A673 (cell line): ENCODE measurements at regions not wholly inside any gene's neighbourhood (a gene's known extent, or its start where the extent isn't known, plus 50 kb on each side); places are given as distances from the start of the nearest gene placed in this dataset.

Source experiments
- BruUV-seq: library from RNA; stranded (reverse); fragments of 400-500 nt; replicated peaks from 2 replicates; lab custom pipeline; 2021; lab: Mats Ljungman, UMichigan
- CTCF ChIA-PET: fragments of 300-600 bp; sonication (Branson Sonifier 250); formaldehyde crosslinking; loops from one replicate; lab custom pipeline; 2022; ENCODE audit warnings: antibody characterized with exemption; lab: Charles Lee
- POLR2A ChIA-PET: fragments of 300-600 bp; sonication (Branson Sonifier 250); formaldehyde crosslinking; loops from one replicate; lab custom pipeline; 2022; ENCODE audit warnings: antibody characterized with exemption; ENCODE audit not compliant: low non-redundant PET; lab: Charles Lee
- DNase-seq: peaks from one replicate; pipeline ENCODE4 v3.0.0-alpha.2; 2015; ENCODE audit warnings: low spot score
- H3K27ac ChIP-seq: fragments of 200-600 bp; sonication (generic); 2 replicates; pipeline ENCODE4 v1.5.1; 2016; ENCODE audit warnings: mixed run types, low read depth, mild to moderate bottlenecking, mixed read lengths, antibody characterized with exemption, low read length; ENCODE audit not compliant: poor library complexity, severe bottlenecking
- H3K27me3 ChIP-seq: fragments of 200-600 bp; sonication (generic); replicated peaks from 2 replicates; pipeline ENCODE4 v1.6.1; 2017; ENCODE audit warnings: mixed run types, low read depth, mild to moderate bottlenecking, mixed read lengths, antibody characterized with exemption, low read length; ENCODE audit not compliant: insufficient read depth, poor library complexity
- H3K36me3 ChIP-seq: fragments of 200-600 bp; sonication (generic); 2 replicates; pipeline ENCODE4 v1.6.1; 2016; ENCODE audit warnings: mixed run types, mild to moderate bottlenecking, mixed read lengths, antibody characterized with exemption, low read length; ENCODE audit not compliant: insufficient read depth, poor library complexity, severe bottlenecking
- H3K4me1 ChIP-seq: fragments of 200-600 bp; sonication (generic); 2 replicates; pipeline ENCODE4 v1.6.1; 2017; ENCODE audit warnings: mixed run types, mild to moderate bottlenecking, mixed read lengths, antibody characterized with exemption, low read length; ENCODE audit not compliant: insufficient read depth, poor library complexity, severe bottlenecking
- H3K4me3 ChIP-seq: fragments of 200-600 bp; sonication (generic); 2 replicates; pipeline ENCODE4 v1.5.1; 2016; ENCODE audit warnings: low read depth, mixed run types, mild to moderate bottlenecking, mixed read lengths, low read length; ENCODE audit not compliant: poor library complexity, severe bottlenecking
- H3K9me3 ChIP-seq: fragments of 200-600 bp; sonication (generic); 2 replicates; pipeline ENCODE4 v1.6.1; 2016; ENCODE audit warnings: mixed run types, low read depth, mild to moderate bottlenecking, mixed read lengths, antibody characterized with exemption, low read length; ENCODE audit not compliant: poor library complexity, severe bottlenecking
- EZH2 ChIP-seq: fragments of 200-600 bp; sonication (generic); IDR thresholded peaks from 2 replicates; pipeline ENCODE4 v1.6.1; 2017; ENCODE audit warnings: borderline replicate concordance, low read depth, mild to moderate bottlenecking, mixed read lengths, antibody characterized with exemption, low read length; ENCODE audit not compliant: poor library complexity, severe bottlenecking
- intact Hi-C: fragments of 100-400 bp; cut with micrococcal nuclease; formaldehyde crosslinking; loops from one replicate; pipeline ENCODE4 v1.10.0; 2022; ENCODE audit not compliant: unreplicated experiment
- TF ChIP-seq, protein P1 (sequence below): fragments of 300-800, 200-600 bp; sonication (generic); conservative IDR thresholded peaks from 2 replicates; pipeline ENCODE4 v1.5.1; 2017; ENCODE audit warnings: low read depth, mild to moderate bottlenecking, antibody characterized with exemption, low read length, moderate library complexity, mixed read lengths

DNA sequence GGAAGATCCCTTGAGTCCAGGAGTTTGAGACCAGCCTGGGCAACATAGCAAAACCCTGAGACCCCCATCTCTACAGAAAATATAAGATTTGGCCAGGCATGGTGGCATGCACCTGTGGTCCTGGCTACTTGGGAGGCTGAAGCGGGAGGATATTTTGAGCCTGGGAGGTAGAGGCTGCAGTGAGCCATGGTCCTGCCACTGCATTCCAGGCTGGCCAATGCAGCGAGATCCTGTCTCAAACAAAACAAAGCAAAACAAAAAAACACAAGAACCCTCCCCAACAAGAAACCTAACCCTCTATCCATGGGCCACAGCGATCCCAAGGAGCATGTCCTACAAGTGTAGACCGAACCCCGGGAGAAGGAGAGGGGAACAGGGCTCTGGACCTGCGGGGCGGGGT, 133.3 kb downstream of the MGAT5B start:
- H3K9me3 ChIP-seq: no peaks in the 10 kb centered on the region
- TF ChIP-seq, protein P1, sequence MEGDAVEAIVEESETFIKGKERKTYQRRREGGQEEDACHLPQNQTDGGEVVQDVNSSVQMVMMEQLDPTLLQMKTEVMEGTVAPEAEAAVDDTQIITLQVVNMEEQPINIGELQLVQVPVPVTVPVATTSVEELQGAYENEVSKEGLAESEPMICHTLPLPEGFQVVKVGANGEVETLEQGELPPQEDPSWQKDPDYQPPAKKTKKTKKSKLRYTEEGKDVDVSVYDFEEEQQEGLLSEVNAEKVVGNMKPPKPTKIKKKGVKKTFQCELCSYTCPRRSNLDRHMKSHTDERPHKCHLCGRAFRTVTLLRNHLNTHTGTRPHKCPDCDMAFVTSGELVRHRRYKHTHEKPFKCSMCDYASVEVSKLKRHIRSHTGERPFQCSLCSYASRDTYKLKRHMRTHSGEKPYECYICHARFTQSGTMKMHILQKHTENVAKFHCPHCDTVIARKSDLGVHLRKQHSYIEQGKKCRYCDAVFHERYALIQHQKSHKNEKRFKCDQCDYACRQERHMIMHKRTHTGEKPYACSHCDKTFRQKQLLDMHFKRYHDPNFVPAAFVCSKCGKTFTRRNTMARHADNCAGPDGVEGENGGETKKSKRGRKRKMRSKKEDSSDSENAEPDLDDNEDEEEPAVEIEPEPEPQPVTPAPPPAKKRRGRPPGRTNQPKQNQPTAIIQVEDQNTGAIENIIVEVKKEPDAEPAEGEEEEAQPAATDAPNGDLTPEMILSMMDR: no peak
- TF ChIP-seq EZH2: no peak
- no peaks in the 10 kb centered on the region for H3K27me3 ChIP-seq
- no peaks in the 10 kb centered on the region for H3K4me1 ChIP-seq
- ChIA-PET POLR2A (no interaction called here), CTCF (no interaction called here)
- intact Hi-C loops: no loop called here
- no TSS peak for BruUV-seq
- H3K27ac ChIP-seq: no peak overlapping the region
- no peaks in the 10 kb centered on the region for H3K36me3 ChIP-seq
- no peak for DNase-seq
- H3K4me3 ChIP-seq: no peak overlapping the region

DNA sequence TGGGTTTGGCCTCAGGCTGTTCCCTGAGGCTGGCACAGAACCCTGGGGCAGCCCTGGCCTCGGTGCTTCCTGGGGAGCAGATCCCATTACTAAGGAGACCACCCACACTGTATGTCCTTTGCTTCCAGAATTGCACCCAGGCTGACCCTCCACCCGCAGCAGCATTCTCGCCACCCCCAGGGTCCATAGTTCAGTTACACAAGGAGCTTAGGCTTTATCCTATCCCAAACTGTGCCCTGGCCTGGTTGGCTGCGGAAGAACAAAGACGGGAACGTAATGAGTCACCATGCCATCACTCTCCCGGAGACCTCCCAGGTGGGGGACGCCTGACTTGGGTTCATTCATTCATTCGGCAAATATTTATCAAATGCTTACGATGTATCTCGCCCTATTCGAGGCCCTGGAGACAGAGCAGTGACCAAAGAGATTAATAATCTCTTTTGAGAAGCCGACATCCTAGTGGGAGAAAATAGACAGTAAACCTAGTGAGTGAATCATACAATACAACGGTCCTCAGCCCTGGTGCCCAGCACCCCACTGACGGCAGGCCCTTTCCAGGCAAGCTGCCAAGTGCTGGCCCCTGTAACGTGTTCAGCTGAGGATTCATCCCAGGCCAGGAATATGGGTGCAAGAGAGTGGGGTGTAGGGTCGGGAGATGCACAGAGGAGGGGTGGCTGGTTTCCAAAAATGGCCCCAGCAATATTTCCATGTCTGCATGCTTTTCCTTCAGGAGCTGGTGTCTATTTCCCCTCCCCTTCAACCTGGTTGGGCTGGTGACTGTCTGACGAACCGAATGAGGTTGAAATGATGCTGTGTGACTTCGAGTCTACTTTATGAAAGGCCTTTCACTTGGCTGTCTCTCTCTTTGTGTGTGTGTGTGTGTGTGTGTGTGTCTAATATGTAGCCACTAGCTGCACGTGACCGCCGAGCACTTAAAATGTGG, 134.2 kb downstream of the MGAT5B start:
- no peak overlapping the region for H3K27ac ChIP-seq
- intact Hi-C loops: no loop called here
- H3K4me3 ChIP-seq: no peak overlapping the region
- POLR2A ChIA-PET: no interaction called here
- H3K4me1 ChIP-seq: no peaks in the 10 kb centered on the region
- DNase-seq: peak; percentile 47
- H3K27me3 ChIP-seq: no peaks in the 10 kb centered on the region
- no peak for TF ChIP-seq EZH2
- TF ChIP-seq, protein P1: no peak
- no TSS peak for BruUV-seq
- H3K36me3 ChIP-seq: no peaks in the 10 kb centered on the region
- CTCF ChIA-PET: no interaction called here
- H3K9me3 ChIP-seq: no peaks in the 10 kb centered on the region

DNA sequence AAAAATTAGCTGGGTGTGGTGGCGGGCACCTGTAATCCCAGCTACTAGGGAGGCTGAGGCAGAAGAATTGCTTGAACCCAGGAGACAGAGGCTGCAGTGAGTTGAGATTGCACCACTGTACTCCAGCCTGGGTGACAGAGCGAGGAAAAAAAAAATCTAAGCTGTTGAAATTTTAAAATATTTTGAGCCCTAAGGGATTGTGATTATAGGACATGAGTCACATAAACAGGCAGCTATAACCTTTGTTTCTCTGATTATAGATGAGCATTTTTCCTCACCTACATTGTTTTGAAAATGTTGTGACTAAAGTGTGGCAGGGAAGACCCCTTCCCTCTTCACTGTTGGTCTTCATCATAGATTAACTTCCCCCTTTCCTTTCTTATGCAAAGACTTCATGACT, 135.5 kb downstream of the MGAT5B start:
- Histone ChIP-seq H3K36me3 (no peaks in the 10 kb centered on the region), H3K9me3 (no peaks in the 10 kb centered on the region), H3K27me3 (no peaks in the 10 kb centered on the region), H3K4me3 (no peak overlapping the region), H3K4me1 (no peaks in the 10 kb centered on the region), H3K27ac (no peak overlapping the region)
- DNase-seq: no peak
- intact Hi-C loops: no loop called here
- no TSS peak for BruUV-seq
- TF ChIP-seq, protein P1: no peak
- TF ChIP-seq EZH2: no peak
- ChIA-PET POLR2A (no interaction called here), CTCF (interaction anchor here (0.6 kb wide), 1 partner anchor 52 kb away, joined by 3 read pairs; no protein-coding TSS in a partner anchor)
